ENCODE measurements at regions not wholly inside any gene's neighbourhood (a gene's known extent, or its start where the extent isn't known, plus 50 kb on each side); places are given as distances from the start of the nearest gene placed in this dataset.

DNA sequence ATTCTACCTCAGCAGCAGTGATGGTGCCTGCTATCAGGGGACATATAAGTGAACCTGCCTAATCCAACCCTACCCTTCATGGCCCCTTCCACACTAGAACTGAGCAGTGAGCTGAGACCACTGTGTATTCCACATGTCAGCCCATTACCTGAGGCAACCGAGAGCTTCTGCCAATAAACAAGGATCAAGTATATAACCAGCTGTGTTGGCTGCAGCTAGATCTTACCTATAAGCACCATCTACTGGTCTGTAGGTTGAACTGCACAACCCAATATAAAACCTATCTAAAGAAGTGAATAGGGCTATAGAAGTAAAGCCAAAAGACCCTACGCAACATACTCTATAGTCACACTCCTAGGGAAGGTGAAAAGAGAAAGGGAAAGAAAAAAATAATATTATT, 376.9 kb downstream of the HHIPL2 start:
- peak; percentile 69 for DNase-seq (ENCODE audit: low read depth)

DNA sequence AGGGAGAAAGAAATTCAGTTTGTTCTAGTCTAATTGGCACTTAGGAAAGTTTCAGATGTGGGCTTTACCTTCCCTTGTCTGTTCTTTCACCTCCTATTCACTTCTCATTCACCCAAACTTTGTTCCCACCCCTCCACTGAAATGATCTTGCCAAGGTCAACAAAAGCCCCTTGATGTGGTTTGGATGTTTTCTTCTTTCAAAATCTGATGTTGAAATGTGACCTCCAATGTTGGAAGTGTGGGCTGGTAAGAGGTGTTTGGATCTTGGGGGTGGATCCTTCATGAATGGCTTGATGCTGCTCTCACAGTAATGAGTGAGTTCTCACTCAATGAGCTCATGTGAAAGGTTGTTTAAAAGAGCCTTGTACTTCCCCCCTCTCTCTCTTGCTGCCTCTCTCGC, 379.3 kb downstream of the HHIPL2 start:
- DNase-seq (ENCODE audit: low read depth): peak; percentile 60

DNA sequence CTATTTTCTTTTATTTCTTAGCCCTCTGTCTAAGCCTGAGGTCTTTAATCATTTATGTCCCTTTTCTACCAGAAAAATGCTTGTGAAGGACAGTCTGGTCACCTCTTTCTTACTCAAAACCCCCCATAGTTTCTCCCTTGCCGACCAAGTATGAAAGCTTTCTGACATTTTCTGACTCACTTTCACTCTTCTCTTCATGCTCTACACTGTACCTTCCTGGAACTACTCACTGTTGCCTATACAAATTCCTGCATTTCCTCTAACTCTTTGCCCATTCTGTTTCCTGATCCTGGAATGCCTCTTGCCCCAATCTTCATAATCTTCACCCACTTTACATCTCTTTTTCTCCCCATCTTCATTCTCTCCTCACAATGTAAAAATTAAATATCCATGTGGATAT, 380.0 kb downstream of the HHIPL2 start:
- DNase-seq (ENCODE audit: low read depth): peak; percentile 6

DNA sequence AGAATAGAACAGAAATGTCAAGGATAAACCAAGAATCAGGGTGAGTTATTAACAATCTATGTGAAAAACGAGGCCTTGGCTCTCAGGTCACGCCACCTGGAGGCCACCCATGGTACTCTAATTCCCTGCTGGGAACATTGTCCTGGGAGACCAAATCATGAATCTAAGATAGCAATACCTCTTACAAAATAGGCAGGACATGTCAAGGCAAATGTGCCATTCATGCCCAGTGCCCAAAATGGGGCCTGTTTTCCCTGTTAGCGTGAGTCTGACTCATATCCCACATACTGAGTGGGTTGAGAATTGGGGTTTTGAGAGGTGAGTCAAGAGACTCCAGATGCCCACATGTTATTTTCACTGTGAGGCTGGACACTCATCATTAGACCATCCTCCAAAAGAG, 380.8 kb downstream of the HHIPL2 start:
- DNase-seq (ENCODE audit: low read depth): peak; percentile 94

DNA sequence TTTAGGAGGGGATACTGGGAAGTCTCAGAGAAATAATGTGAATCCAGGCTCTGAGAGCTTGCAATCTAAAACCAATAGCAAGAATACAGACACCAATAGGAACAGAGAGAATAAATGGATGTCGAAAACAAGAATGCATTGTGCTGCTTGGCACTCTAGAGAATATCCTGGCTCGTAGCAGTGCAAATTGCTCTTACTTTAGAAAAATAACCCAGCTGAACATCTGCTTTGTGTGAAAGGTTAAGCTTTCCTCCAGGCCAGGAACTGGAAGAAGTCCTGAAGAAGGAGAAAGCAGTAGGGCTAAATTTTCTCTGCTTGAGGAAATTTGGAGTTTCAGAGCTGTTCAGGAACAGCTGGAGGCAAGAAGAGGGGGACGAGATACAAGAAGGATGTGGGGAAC, 382.3 kb downstream of the HHIPL2 start:
- no peak for DNase-seq (ENCODE audit: low read depth)

DNA sequence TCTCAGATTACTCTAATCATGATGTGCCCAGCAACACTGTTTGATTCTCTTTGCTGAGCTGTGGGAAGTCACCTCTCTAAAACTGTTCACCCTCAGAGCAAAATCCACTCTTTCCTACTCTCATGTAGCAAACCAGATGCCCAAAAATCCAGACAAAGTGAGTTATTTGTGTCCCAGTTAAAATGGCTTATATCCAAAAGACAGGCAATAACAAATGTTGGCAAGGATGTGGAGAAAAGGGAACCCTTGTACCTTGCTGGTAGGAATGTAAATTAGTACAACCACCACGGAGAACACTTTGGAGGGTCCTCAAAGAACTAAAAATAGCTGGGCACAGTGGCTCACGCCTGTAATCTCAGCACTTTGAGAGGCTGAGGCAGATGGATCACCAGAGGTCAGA, 384.0 kb downstream of the HHIPL2 start:
- DNase-seq (ENCODE audit: low read depth): no peak

DNA sequence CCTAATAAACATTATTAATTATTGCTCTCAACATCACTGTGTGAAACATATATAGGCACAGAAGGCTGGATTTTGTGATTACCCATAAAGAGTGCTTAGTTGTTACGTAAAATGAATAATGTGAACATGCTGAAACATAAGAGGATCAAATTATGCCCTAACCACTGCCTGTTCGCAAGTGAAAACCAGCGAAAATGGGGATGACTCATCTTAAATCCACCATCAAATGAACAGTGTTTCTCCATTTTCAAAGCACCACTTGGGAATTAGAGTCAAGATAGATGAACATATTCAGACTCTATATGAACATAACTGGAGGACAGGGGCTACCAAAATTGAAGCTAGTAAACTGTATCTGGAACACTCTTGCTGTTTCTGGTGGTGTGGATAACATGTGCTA, 386.2 kb downstream of the HHIPL2 start:
- no peak for DNase-seq (ENCODE audit: low read depth)

DNA sequence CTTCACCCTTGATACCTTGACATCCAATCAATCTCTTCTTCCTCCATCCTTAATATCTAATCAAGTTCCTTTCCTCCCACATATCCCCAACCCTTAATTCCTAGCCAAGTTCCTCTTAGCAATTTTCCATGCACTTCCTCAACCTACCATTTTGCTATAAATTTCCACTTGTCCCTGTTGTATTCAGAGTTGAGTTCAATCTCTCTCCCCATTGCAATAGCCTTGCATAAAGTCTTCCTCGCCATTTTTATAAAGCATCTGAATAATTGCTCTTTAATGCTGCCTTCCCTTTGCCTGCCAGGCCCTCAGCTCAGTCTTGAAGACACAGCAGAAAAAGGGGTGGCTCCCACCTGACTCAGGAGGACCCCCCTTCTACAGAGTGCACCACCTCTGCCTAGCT, 390.3 kb downstream of the HHIPL2 start:
- DNase-seq (ENCODE audit: low read depth): no peak

DNA sequence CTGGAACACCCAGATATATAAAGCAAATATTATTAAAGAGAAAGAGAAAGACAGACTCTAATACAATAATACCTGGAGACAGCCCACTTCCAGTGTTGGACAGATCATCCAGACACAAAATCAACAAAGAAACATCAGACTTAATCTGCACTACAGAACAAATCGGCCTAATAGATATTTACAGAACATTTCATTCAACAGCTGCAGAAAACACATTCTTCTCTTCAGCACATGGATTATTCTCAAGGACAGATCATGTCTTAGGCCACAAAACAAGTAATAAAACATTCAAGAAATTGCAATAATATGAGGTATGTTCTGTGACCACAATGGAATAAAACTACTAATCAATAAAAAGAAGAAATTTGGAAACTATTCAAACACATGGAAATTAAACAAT, 398.3 kb upstream of the DUSP10 start:
- no peak for DNase-seq (ENCODE audit: low read depth)

DNA sequence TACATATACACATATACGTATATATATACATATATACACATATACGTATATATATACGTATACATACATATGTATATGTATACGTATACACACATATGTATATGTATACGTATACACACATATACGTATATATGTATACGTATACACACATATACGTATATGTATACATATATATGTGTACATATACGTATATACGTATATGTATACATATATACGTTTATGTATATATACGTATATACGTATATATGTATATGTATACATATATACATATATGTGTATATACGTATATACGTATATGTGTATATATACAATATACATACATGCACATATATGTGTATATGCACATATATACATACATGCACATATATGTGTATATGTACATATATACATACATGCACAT, 396.2 kb upstream of the DUSP10 start:
- DNase-seq (ENCODE audit: low read depth): no peak

DNA sequence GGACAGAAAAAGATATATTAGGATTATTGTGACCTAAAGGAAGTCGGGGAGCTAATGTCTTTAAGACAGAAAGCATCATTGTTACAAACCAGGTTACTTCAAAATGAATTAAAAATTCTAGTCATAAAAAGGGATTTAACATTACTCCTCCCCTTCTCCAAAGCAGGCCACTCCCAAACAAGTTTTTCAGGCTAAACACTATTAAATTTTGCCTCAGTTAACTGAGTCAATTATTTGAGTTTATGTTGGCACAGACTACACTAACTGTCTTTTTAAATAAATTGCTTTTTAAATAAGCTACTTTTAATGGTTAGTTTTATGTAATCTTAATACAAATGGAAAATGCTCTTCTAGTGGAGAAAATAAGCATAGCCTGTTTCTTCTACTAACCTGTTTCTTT, 395.0 kb upstream of the DUSP10 start:
- no peak for DNase-seq (ENCODE audit: low read depth)

DNA sequence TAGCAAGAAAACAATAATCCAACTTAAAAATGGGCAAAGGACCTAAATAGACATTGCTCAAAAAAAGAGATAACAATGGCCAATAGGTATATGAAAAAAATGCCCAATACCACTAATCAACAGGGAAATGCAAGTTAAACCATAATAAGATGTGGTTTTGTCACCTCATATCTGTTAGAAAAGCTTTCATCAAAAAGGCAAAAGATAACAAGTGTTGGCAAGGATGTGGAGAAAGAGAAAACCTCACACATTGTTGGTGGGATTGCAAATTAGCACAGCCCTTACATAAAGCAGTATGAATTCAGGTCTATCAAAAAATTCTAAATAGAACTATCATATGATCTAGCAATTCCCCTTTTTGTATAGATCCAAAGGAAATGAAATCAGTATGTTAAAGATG, 387.2 kb upstream of the DUSP10 start:
- DNase-seq (ENCODE audit: low read depth): no peak

DNA sequence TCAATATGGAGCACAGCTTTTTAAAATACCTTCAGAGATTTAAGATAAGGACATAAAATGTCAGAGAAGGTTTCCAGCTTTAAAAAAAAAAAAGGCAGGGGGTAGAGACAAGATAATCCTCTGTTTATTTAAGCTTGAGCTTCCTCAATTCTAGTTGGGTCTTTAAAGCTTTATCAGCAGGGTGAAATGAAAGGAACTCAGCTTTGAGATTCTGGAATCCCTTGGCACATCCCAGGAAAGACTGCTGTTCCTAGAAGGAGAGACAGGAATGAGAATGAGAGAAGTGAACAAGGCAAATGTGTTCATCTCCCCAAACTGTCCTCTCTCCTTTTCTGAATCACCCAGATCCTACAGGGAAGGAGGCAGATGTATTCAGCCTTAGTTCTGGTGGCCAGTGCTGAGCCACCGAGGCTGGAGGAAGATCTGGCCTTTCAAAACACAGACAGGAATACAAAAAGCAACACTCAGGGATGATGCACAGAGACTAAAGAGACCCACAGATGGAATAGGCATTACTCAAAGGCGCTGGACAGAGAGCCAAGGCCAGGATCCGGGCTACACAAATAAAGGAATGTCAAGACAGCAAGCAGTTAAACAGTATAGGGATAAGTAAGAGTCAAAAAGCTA, 385.8 kb upstream of the DUSP10 start:
- no peak for DNase-seq (ENCODE audit: low read depth)

DNA sequence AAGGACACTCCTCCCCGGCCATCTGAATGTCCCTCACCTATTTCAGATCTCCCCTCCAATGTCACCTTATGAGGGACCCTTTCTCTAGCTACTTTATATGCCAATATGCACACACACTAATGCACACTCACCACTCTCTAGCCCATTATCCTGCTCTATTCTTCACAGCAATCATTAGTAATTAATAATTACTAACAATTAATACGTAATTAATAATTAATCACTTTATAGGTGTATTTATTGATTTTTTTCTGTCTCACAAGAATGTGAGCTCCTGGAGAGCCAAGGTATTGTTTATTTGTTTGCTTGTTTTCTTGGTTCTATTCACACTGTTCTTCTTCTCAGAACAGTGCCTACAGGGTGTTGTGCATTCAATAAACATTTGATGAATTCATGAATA, 385.2 kb upstream of the DUSP10 start:
- no peak for DNase-seq (ENCODE audit: low read depth)

DNA sequence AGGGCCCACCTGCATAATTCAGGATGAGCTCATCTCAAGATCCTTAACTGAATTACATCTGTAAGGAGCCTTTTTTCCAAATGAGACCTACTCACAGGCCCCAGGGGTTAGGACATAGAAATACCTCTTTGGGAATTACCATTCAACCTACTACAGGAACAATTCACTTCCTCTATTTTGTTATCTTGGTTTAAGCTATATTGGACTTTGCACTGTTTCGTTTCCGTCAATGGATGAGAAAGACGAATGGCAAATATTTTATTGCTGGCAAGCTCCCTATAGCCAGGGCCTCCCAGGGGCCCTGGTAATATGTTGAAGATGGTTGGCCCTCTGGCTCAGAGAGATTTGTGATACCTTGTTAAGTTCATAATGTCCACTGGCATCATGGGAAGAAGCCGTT, 384.2 kb upstream of the DUSP10 start:
- DNase-seq (ENCODE audit: low read depth): no peak

DNA sequence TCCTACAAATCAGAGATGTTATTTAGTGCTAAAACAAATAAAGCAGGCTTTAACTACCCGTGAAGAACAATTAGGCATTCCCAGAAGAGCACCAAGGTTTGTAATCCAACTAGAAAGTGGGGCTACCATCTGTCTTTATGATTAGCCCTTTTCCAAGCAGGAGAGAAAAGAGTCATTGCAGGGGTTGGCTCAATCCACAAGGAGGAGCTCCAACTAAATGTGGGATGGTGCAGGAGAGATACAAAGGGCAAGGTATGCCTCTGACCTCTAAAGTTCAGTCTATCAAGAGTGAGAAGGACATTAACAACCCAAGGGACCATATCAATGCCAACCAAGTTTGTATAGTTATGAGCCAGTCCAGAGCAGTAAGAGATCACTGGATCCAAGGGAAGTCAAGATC, 382.7 kb upstream of the DUSP10 start:
- DNase-seq (ENCODE audit: low read depth): no peak

DNA sequence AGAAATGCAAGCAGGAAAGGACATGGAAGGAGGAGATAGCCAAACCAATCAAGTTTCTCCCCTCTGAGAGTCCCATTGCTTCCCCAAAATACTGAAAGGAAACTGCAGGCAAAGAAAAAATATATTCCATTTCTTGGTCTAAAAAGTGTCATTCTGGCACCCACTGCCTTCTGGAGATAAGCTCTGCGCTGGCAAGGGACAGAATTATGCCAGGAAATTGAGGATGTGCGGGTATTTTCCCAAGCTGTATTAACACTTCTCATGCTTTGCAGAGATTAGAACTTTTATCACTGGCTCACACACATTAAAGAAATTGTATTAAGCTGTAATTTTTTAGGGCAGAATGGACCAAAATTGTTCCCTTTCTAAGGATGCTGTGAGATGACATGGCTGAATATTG, 381.2 kb upstream of the DUSP10 start:
- no peak for DNase-seq (ENCODE audit: low read depth)

DNA sequence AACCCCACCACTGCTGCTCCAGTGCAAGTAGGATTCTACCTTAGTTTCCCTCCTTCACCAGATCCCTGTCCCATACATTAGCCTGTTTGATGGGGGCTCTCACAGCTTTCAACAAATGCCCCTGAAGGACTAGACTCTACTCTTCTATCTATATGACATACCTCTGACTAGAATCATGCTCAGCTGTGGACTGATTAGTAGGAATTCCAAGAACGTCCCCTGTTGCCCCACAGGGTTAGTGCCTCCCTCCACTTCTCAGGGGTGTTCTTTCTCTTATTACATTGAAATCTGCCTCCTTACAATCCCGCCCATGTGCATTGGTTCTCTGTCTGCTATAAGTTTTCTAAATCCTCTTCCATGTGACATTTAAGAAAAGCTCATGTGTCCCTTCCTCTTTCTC, 375.9 kb upstream of the DUSP10 start:
- DNase-seq (ENCODE audit: low read depth): no peak

DNA sequence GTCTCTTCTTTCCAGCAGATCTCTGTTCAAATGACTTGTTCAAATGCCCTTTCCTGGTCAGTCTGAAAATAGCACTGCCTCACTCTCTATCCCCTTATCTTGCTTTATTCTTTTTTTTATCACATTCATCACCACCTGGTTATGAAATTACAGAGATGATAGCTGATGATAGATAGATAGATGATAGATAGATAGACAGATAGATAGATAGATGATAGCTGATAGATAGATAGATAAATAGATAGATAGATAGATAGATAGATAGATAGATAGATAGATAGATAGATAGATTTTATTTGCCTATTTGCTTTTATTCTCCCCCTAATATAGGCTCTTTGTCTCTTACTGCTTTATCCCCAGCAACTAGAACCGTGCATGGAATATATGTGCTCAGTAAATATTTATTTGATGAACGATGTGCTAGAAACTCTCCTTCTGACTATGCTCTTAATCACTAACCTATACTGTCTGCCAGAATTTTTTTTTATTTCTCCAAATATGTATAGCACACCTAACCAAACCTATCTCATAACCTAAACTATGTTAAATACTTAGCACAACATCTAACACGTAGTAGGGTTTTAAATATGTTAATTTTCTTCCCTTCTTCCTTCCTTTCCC, 372.8 kb upstream of the DUSP10 start:
- no peak for DNase-seq (ENCODE audit: low read depth)

DNA sequence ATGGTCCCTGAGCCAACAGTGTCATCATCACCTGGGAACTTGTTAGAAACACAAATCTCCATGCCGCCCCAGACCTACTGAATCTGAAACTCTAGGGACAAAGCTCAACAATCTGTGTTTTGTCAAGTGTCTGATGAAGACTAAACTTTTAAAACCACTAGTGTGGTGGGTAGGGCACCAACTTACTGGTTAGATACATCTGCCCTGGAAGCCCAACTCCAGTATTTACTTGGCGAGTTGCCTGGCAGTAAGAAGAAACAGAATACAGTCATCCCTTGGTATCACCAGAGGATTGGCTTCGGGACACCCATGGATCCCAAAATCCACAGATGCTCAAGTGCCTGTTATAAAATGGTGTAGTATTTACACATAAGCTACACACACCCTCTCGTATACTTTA, 367.9 kb upstream of the DUSP10 start:
- DNase-seq (ENCODE audit: low read depth): peak; percentile 11

DNA sequence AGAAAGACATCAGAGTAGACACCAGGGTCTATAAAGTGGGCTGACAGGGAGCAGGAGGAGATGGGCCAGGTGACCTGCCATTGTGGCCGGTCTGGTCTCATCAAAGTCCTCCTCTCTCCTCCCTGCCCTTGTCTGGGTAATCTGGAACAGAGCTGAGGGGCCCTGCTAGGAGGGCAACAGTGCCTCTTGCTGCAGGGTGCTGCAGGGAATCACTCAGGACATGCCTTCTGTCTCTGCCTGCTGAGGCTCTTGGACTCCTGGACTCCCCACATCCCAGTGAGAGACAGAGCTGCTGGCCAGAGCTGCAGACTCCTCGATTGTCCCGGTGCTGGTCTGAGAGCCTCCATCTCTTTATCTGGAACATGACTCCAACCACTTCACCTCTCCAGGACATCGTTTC, 366.1 kb upstream of the DUSP10 start:
- no peak for DNase-seq (ENCODE audit: low read depth)

DNA sequence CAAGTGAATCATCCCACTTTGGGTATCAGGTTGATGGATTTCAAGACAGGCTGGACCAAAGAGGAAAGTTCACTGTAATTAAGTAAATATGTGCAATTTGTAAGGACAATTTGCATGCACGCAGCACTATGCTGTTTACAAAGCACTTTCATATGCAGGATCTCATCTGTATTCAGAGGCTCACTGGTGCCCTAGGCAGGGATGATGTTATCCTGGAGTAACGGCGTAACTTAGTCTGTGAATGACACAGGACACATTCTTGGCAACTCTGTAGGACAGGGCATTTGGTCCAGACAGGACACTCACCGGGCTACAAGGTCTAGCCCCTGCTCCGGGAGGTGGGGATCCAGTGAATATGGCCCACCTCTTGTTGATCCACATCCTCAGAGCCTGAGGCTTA, 365.4 kb upstream of the DUSP10 start:
- no peak for DNase-seq (ENCODE audit: low read depth)

DNA sequence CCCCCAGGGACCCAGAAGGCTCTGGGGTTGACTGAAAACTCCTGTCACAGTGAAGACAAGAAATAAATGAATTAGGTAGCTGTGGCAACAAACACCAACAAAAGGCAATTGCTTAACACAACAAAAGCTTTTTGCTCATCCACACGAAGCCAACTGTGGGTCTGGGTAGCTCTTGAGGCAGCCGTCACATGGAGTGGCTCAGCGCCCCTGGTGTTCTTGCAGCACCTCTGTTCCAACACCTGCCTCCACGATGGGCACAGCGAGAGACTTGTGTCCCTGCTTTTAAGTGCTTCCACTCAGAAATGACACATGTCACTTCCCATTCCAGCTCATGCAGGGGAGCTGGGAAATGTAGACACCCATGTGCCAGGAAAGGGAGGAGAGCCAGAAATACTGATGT, 364.5 kb upstream of the DUSP10 start:
- DNase-seq (ENCODE audit: low read depth): peak; percentile 11

DNA sequence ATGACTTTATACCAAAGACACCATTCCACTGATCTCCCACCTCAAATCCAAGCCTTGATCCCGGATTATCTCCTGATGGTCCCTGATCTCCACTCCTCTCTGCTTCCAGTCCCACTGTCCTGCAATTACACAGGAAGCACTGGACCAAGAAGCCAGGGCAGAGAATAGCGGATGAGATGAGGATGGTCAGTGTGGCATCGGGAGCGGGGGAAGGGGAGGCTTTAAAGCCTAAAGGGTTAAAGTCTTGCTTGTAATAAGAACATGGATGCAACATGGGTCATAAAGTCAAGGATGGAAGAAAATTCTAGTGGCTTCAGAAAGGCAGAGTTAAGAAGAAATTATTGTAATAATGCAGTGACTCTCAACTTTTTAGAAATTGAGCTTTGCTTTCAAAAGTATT, 364.0 kb upstream of the DUSP10 start:
- DNase-seq (ENCODE audit: low read depth): no peak

All from renal cortical epithelial cell (primary cell).